ENCODE measurements at regions not wholly inside any gene's neighbourhood (a gene's known extent, or its start where the extent isn't known, plus 50 kb on each side); places are given as distances from the start of the nearest gene placed in this dataset.

- TF ChIP-seq CTCF (conservative IDR thresholded peaks at IDR 0.05 in 1 of 2, IDR thresholded peaks at IDR 0.05 in 1 of 2; ENCODE audit: low read depth in 1 of 2, low read length in 2 of 2) (no peak), EZH2 (IDR thresholded peaks at IDR 0.05; ENCODE audit: low read length, missing control alignments) (no peak)
These were observed 68.4 kb upstream of the MALRD1 start for GRCh38 chr10:18980089-18980629.

Measured in fibroblast of lung (primary cell).